Body of pancreas (tissue), 4 donors: ENCODE measurements at regions not wholly inside any gene's neighbourhood (a gene's known extent, or its start where the extent isn't known, plus 50 kb on each side); places are given as distances from the start of the nearest gene placed in this dataset.
"Not testable (repeated sequence)": the region's sequence is repeated elsewhere in the genome, so short reads cannot be mapped to it uniquely, and the experiment has no call there.

ENCODE experiments used
- CTCF ChIP-seq, 7 experiments: fragments of 450-650 bp in 4 of 7; fragments of 200-600 bp in 3 of 7; sonication (generic) in 3 of 7; IDR thresholded peaks; one replicate each; pipeline ENCODE4 v1.5.1; 2016 to 2019; ENCODE audit warnings: antibody characterized with exemption in 7 of 7
- POLR2A ChIP-seq, 3 donors: fragments of 450-650 bp; IDR thresholded peaks; one replicate each; pipeline ENCODE4 v1.6.1; 2016; ENCODE audit warnings: antibody characterized with exemption in 3 of 3, mild to moderate bottlenecking in 2 of 3

- not testable (repeated sequence) for TF ChIP-seq CTCF, POLR2A (IDR thresholded peaks at IDR 0.05)
Measured at GRCh38 chr1:224040006-224040405, 73.9 kb upstream of the FBXO28 start.
